Parathyroid adenoma (tissue), 2 donors: ENCODE measurements at regions not wholly inside any gene's neighbourhood (a gene's known extent, or its start where the extent isn't known, plus 50 kb on each side); places are given as distances from the start of the nearest gene placed in this dataset.

Experiments used
- H2AFZ ChIP-seq: fragments of 300-600 bp; sonication (generic); one replicate; pipeline ENCODE4 v1.7.0; 2017; ENCODE audit warnings: antibody characterized with exemption, mild to moderate bottlenecking
- H3K27ac ChIP-seq: fragments of 300-600 bp; sonication (generic); one replicate; pipeline ENCODE4 v1.7.0; 2017
- H3K27me3 ChIP-seq: fragments of 300-600 bp; sonication (generic); one replicate; pipeline ENCODE4 v1.7.0; 2017; ENCODE audit warnings: low read length; ENCODE audit not compliant: control insufficient read depth, insufficient read depth
- H3K36me3 ChIP-seq: fragments of 300-600 bp; sonication (generic); one replicate; pipeline ENCODE4 v1.7.0; 2017; ENCODE audit warnings: low read length; ENCODE audit not compliant: control insufficient read depth, insufficient read depth
- H3K4me1 ChIP-seq: fragments of 300-600 bp; sonication (generic); one replicate; pipeline ENCODE4 v1.7.0; 2017; ENCODE audit warnings: control low read depth
- H3K4me2 ChIP-seq: fragments of 300-600 bp; sonication (generic); one replicate; pipeline ENCODE4 v1.7.0; 2017; ENCODE audit warnings: low read length
- H3K4me3 ChIP-seq: fragments of 300-600 bp; sonication (generic); one replicate; pipeline ENCODE4 v1.7.0; 2017; ENCODE audit warnings: low read depth, low read length
- H3K79me2 ChIP-seq: fragments of 300-600 bp; sonication (generic); one replicate; pipeline ENCODE4 v1.7.0; 2017; ENCODE audit warnings: control low read depth
- H3K9ac ChIP-seq: fragments of 300-600 bp; sonication (generic); one replicate; pipeline ENCODE4 v1.7.0; 2017; ENCODE audit warnings: mild to moderate bottlenecking
- H3K9me3 ChIP-seq: fragments of 300-600 bp; sonication (generic); one replicate; pipeline ENCODE4 v1.7.0; 2017; ENCODE audit warnings: low read length; ENCODE audit not compliant: control insufficient read depth
- CTCF ChIP-seq: fragments of 300-600 bp; sonication (generic); IDR thresholded peaks from one replicate; pipeline ENCODE4 v1.7.0; 2017; ENCODE audit warnings: antibody characterized with exemption, mild to moderate bottlenecking
- donor health status: primary hyperparathyroidism.

DNA sequence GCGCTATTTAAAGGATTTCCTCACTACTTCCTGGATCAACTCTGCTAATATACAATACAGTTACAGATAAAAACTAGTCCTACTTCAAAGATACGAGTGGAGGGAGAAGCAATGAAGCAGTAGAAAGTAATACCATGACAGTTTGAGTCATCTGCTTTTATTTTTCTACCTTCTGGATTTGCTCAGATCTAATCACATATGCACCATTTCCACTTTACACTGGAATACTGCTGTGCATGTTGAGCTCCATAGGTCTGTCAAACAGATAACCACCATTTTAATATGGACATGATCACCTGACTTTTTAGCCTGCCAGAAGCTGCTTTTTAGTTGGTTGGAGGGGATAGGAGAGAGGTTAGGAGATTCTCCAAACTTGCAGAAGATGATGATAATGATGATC is 92.5 kb downstream of the MMUT start:
- H3K4me3 ChIP-seq: no peak overlapping the region
- H3K27ac ChIP-seq: no peak overlapping the region
- H2AFZ ChIP-seq: no peak overlapping the region
- no peak overlapping the region for H3K4me2 ChIP-seq
- no peaks in the 10 kb centered on the region for H3K36me3 ChIP-seq
- no peaks in the 10 kb centered on the region for H3K79me2 ChIP-seq
- H3K27me3 ChIP-seq: no peaks in the 10 kb centered on the region
- TF ChIP-seq CTCF: no peak
- no peaks in the 10 kb centered on the region for H3K9me3 ChIP-seq
- H3K9ac ChIP-seq: no peak overlapping the region
- H3K4me1 ChIP-seq: no peaks in the 10 kb centered on the region

GRCh38 chr6:49366539-49366938 is 96.5 kb downstream of the MMUT start:
- Histone ChIP-seq H3K4me2 (no peak overlapping the region), H3K9ac (no peak overlapping the region)
- no peak for TF ChIP-seq CTCF

GRCh38 chr6:49348561-49348960 is 114.5 kb downstream of the MMUT start:
- no peak overlapping the region for H2AFZ ChIP-seq
- no peaks in the 10 kb centered on the region for H3K79me2 ChIP-seq
- H3K9me3 ChIP-seq: no peaks in the 10 kb centered on the region
- H3K36me3 ChIP-seq: no peaks in the 10 kb centered on the region
- no peaks in the 10 kb centered on the region for H3K27me3 ChIP-seq
- H3K4me3 ChIP-seq: no peak overlapping the region
- no peaks in the 10 kb centered on the region for H3K4me1 ChIP-seq
- no peak for TF ChIP-seq CTCF
- H3K27ac ChIP-seq: no peak overlapping the region
- no peak overlapping the region for H3K4me2 ChIP-seq
- H3K9ac ChIP-seq: no peak overlapping the region

More at GRCh38 chr6:49366539-49366938, 96.5 kb downstream of the MMUT start:
- Histone ChIP-seq H3K27me3 (no peaks in the 10 kb centered on the region), H3K36me3 (no peaks in the 10 kb centered on the region), H3K9me3 (no peaks in the 10 kb centered on the region), H3K4me1 (no peaks in the 10 kb centered on the region), H3K79me2 (no peaks in the 10 kb centered on the region), H3K27ac (no peak overlapping the region), H2AFZ (no peak overlapping the region), H3K4me3 (no peak overlapping the region)

DNA sequence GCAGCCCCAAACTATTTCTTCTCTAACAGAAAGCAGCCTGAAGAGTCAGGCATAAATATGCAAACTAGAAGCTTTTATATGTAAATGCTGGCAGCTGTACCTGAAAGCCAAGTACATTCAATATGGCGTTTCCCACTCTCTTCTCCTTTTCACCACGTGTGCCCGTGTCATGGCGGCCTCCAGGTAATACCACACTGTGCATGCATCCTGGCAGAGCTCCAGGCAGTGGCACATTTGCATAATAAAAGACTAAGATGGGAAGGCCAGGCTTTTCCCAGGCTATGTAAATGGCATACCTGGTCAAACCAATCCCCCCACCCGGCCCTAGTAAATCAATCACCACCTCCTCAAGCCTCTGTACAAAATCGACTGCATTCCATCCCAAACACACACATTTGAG is 120.6 kb downstream of the MMUT start:
- no peak overlapping the region for H3K27ac ChIP-seq
- no peaks in the 10 kb centered on the region for H3K36me3 ChIP-seq
- H3K4me1 ChIP-seq: no peaks in the 10 kb centered on the region
- H3K27me3 ChIP-seq: no peaks in the 10 kb centered on the region
- no peak overlapping the region for H2AFZ ChIP-seq
- TF ChIP-seq CTCF: no peak
- no peaks in the 10 kb centered on the region for H3K9me3 ChIP-seq
- no peak overlapping the region for H3K9ac ChIP-seq
- no peaks in the 10 kb centered on the region for H3K79me2 ChIP-seq
- H3K4me3 ChIP-seq: no peak overlapping the region
- H3K4me2 ChIP-seq: no peak overlapping the region

GRCh38 chr6:49341869-49342268 is 121.2 kb downstream of the MMUT start:
- H3K4me1 ChIP-seq: no peaks in the 10 kb centered on the region
- H3K27me3 ChIP-seq: no peaks in the 10 kb centered on the region
- no peak overlapping the region for H3K4me3 ChIP-seq
- TF ChIP-seq CTCF: no peak
- no peaks in the 10 kb centered on the region for H3K36me3 ChIP-seq
- H2AFZ ChIP-seq: no peak overlapping the region
- no peak overlapping the region for H3K9ac ChIP-seq
- H3K9me3 ChIP-seq: no peaks in the 10 kb centered on the region
- no peak overlapping the region for H3K27ac ChIP-seq
- no peak overlapping the region for H3K4me2 ChIP-seq
- no peaks in the 10 kb centered on the region for H3K79me2 ChIP-seq
